ENCODE measurements at regions not wholly inside any gene's neighbourhood (a gene's known extent, or its start where the extent isn't known, plus 50 kb on each side); places are given as distances from the start of the nearest gene placed in this dataset.

GRCh38 chr13:48827709-48828108, 148.0 kb upstream of the FNDC3A start:
- H3K4me3 ChIP-seq, result no peak overlapping the region
- WGBS, 4 donors, result 91 to 94% (median 92%) methylated on average over 2 of the region's 2 CpGs
- H3K4me1 ChIP-seq (replicated peaks in 1 of 2), result no peaks in the 10 kb centered on the region
- no peaks in the 10 kb centered on the region for H3K9me3 ChIP-seq (replicated peaks in 1 of 3)
- no peaks in the 10 kb centered on the region for H3K27me3 ChIP-seq
- H3K27ac ChIP-seq, result no peak overlapping the region
- intact Hi-C loops (cut with DNase I), result no loop called here
- no peaks in the 10 kb centered on the region for H3K36me3 ChIP-seq (replicated peaks in 1 of 2)
- no peak for DNase-seq
- TF ChIP-seq POLR2A (IDR thresholded peaks at IDR 0.05) (no peak), CTCF (IDR thresholded peaks at IDR 0.05) (no peak)

GRCh38 chr13:48828962-48829411, 146.7 kb upstream of the FNDC3A start:
- Histone ChIP-seq H3K4me3 (no peak overlapping the region), H3K27me3 (no peaks in the 10 kb centered on the region), H3K27ac (peak overlapping the region in 1 of 5 donors; percentile 35), H3K4me1 (replicated peaks in 1 of 2) (no peaks in the 10 kb centered on the region), H3K9me3 (replicated peaks in 1 of 3) (no peaks in the 10 kb centered on the region), H3K36me3 (replicated peaks in 1 of 2) (no peaks in the 10 kb centered on the region)
- intact Hi-C loops (cut with DNase I), result no loop called here
- no peak for TF ChIP-seq CTCF (IDR thresholded peaks at IDR 0.05)
- no peak for TF ChIP-seq POLR2A (IDR thresholded peaks at IDR 0.05)
- WGBS, 4 donors, result 36 to 64% (median 50%) methylated on average over 2 of the region's 2 CpGs
- DNase-seq, result no peak

GRCh38 chr13:48829536-48829935, 146.2 kb upstream of the FNDC3A start:
- Histone ChIP-seq H3K27ac (no peak overlapping the region), H3K4me3 (no peak overlapping the region), H3K9me3 (replicated peaks in 1 of 3) (no peaks in the 10 kb centered on the region), H3K4me1 (replicated peaks in 1 of 2) (no peaks in the 10 kb centered on the region), H3K27me3 (no peaks in the 10 kb centered on the region), H3K36me3 (replicated peaks in 1 of 2) (no peaks in the 10 kb centered on the region)
- intact Hi-C loops (cut with DNase I), result no loop called here
- TF ChIP-seq CTCF (IDR thresholded peaks at IDR 0.05) (no peak), POLR2A (IDR thresholded peaks at IDR 0.05) (no peak)
- no peak for DNase-seq
- WGBS, 4 donors, result 65 to 83% (median 74%) methylated on average over 1 of the region's 1 CpG

- intact Hi-C loops (cut with DNase I), result no loop called here
- no peaks in the 10 kb centered on the region for H3K4me1 ChIP-seq (replicated peaks in 1 of 2)
- H3K4me3 ChIP-seq, result no peak overlapping the region
- 78 to 92% (median 88%) methylated on average over 7 of the region's 7 CpGs for WGBS, 4 donors
- H3K27me3 ChIP-seq, result no peaks in the 10 kb centered on the region
- TF ChIP-seq CTCF (IDR thresholded peaks at IDR 0.05) (no peak), POLR2A (IDR thresholded peaks at IDR 0.05) (no peak)
- no peaks in the 10 kb centered on the region for H3K9me3 ChIP-seq (replicated peaks in 1 of 3)
- H3K36me3 ChIP-seq (replicated peaks in 1 of 2), result no peaks in the 10 kb centered on the region
- no peak for DNase-seq
- no peak overlapping the region for H3K27ac ChIP-seq
Observed at GRCh38 chr13:48831248-48831647, 144.5 kb upstream of the FNDC3A start.
